HUDEP-2 (cell line): ENCODE measurements at regions not wholly inside any gene's neighbourhood (a gene's known extent, or its start where the extent isn't known, plus 50 kb on each side); places are given as distances from the start of the nearest gene placed in this dataset.
"Not testable (repeated sequence)": the region's sequence is repeated elsewhere in the genome, so short reads cannot be mapped to it uniquely, and the experiment has no call there.

Source experiments
- DNase-seq, 76 experiments: peaks; one replicate each; lab custom pipeline; 2025; ENCODE audit not compliant: unreplicated experiment in 76 of 76; lab: John Stamatoyannopoulos, UW

GRCh38 chr7:101679653-101680173 is 50.6 kb upstream of the MYL10 start:
- DNase-seq = not testable (repeated sequence)

DNA sequence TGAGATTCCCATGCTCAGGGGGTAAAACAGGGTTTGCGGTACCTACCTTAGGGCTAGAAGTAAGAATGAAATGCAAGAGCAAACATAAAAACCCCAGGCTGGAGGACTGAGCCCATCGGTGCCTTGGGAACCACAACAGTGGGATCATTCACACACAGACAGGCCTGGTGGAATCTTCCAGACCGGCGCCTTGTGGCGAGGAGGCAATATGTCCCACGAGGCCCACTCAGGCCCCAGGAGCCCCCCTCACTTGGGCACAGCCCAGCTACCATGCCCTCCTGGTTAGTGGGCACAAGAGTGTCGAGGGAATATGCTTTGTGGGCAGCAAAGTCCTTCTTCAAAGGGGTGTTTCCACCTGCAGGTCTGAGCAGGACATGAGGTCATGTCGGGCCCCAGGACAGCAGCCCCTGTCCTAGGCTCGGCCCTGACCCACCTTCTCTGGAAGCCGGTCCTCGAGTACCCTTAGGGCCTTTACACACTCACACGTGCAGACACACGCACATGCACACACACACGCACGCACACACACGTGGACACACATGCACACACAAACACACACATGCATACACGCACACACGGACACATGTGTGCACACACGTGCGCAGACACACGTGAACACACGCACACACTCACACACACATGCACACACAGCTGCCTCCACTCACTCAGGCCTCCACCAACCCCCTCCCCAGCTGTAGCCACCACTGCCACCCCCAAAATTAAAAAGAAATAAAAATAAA is 51.5 kb upstream of the MYL10 start:
- DNase-seq = no peak

DNA sequence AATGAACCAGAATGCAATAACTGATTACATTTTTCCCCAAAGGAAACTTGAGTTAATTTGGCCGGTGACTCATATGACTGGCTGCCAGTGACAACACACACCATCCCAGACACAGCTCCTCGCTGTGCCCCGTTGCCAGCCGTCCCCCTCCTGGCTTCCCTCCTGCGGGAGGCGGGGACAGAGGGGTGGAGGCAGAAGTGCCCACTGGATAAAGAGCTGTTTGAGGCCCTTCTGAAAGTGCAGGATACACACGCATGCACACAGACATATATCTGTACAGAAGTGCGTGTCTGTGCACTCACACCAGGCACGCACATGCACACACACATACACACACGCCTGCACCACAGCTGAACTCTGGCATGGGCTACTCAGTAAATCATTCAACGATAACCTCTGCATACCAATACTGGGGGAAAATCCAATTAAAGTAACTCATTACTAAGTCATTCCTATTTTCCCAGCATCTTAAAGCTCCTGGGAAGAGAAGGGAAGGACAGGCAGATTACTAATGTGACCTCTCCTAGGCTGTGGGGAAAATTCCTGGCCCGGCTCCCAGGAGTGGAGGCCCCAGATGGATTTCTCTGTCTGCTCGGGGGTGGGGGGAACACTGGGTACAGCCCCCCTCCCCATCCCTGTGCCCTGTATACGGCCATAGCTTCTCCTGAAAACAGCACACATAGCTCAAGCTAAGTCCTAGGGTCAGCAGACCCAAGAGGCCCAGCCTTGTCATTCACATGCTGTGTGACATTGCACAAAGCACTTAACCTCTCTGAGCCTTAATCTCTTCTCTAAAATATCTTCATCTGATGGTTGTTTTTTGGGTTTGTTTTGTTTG is 52.3 kb upstream of the MYL10 start:
- no peak for DNase-seq

- no peak for DNase-seq
Observed at GRCh38 chr7:101684983-101685330, 55.9 kb upstream of the MYL10 start.

GRCh38 chr7:101686030-101686429 is 56.9 kb upstream of the MYL10 start:
- no peak for DNase-seq

GRCh38 chr7:101687081-101687480 is 58.0 kb upstream of the MYL10 start:
- DNase-seq = no peak

DNA sequence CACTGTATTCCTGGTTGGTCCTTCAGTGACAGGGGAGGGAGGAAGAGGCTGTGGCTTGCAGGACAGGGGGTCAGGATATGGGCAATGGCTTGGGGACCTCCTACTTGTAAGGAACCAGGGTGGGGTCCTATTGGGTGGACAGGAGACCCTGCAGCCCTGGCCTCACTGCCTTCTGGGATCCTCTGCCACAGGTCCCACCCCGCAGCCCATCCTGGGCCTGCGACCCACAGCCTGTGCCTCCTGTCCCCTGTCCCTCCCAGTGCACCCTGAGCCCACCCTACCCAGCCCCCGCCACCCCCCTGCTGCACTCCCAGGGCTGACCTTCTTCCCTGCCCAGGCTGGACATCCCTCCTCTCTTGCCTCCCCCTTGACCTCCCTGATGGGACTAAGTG is 58.7 kb upstream of the MYL10 start:
- DNase-seq = no peak

DNA sequence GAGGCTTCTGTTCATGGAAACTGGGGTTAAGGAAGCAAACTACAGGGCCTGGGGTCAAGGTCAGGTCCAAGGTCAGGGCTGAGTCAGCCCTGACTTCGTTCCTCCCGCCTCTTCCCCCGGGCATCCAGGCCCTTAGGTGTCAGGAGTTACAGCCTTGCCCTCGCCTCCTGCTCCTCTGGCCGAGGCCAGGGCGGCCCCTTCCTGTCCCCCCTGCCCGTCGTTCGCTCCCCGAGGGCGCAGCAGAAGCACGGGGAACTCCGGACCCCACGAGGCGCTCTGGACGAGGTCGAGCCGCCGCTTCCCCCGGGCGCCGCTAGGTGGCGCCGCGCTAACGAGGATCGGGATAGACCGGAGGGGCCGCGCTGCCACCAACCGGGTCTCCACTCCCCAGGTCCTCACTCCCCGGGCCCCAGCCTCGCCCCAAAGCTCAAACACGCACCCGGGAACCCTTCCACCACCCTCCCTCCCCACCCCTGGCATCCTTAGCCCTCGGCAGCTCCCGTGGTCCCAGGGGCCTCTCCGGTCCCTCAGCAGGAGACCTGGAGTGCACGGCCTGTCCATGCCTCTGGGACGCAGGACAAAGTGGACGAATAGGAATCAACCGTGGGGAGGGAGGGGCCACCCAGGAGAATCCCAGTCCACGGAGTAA is 59.2 kb upstream of the MYL10 start:
- peak in 53 of 76 experiments; percentile 3 to 75 (median 42) for DNase-seq

GRCh38 chr7:101688995-101689907 is 60.2 kb upstream of the MYL10 start:
- DNase-seq = no peak

DNA sequence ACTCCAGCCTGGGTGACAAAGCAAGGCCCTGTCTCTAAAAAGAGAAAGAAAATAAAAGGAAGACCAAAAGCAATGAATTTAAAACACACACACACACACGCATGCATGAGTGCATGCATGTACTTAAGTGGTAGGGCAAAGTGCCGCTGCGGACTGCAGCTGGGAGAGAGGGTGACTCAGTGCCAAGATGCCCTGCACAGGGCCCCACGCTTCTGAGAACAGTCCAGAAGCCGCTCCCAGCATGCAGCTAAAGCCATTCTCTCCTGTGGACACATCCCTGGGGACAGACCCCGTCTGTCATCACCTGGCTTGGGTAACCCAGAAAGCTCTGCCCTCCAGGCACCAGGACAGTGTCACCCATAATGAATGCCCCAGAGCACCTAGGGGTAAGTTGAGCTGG is 61.0 kb upstream of the MYL10 start:
- DNase-seq = no peak

GRCh38 chr7:101691822-101692384 is 62.8 kb upstream of the MYL10 start:
- DNase-seq = no peak

GRCh38 chr7:101693498-101694091 is 64.5 kb upstream of the MYL10 start:
- no peak for DNase-seq

- no peak for DNase-seq
Observed at GRCh38 chr7:101698964-101699363, 69.9 kb upstream of the MYL10 start.

DNA sequence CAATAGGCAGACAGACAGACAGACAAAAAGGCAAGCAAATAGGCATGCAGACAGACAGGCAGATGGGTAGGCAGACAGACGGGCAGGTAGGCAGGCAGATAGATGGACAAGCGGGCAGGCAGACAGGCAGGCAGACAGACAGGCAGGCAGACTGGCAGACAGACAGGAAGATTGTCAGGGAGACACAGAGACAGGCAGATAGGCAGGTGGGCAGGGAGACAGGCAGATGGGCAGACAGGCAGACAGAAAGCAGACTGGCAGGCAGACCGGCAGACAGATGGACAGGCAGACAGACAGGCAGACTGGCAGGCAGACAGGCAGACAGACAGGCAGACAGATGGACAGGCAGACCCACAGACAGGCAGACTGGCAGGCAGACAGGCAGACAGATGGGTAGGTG is 70.3 kb upstream of the MYL10 start:
- DNase-seq = no peak

DNA sequence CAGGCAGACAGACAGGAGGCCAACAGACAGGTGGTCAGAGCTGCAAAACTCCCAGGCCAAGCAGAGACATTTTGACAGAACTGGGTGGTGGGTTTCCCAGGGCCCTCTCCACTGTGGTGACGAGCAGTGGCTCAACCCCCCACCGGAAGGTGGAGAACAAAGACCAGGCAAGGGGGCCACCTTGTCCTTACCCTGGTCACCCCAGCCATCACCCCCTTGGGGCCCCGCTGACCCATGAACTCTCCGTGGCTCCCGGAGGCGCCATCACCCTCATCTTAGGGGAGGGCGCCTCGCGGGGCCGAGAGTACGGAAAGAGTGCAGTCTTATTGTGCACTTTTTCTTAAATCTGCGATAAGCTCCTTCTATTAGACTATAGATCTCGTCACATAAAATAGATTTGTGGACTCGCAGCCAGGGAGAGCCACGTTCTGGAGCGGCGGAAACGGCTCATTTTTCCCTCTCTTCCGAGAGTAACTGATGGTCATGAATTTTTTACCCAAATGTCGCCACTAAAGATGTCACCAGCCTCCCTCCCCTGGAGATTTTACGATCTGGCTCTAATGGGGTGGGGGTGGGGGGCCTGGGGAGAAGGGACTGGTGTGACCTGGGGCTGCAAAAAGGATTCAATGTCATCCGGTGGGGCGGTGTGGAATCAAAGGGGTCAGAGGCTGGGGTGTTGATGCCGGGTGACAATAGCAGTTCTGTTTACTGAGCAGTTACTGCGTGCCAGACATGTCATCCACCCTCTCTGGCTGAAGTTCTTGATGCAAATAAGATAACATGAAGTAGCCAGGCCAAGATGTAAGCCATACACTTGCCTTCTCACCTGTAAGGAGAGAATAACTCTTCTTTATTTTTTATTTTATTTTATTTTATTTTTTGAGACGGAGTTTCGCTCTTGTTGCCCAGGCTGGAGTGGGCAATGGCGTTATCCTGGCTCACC is 71.1 kb upstream of the MYL10 start:
- DNase-seq = no peak

GRCh38 chr7:101701153-101701794 is 72.2 kb upstream of the MYL10 start:
- DNase-seq = no peak

DNA sequence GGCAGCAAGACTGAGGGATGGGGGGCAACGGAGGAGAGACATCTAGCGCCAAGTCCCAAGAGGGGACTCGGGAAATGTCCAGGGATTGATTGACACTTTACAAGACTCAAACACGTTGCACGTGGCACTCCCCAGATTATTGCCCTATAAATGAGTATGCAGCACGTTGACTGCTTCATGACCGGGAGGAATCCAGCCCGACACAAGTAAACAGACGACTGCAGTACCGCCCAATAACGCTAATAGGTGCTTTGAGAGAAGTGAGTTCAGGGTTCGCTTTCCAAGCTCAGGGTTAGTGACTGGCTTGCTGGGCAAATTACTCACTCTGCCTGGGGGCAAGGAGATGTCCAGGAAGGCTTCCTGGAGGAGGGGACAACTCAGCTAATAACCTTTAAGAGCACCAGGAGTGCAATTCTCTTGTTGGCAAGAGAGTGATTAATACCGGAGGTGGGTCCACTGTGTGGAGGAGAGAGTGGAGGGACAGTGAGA is 73.3 kb upstream of the MYL10 start:
- DNase-seq = no peak

GRCh38 chr7:101705331-101705730 is 76.2 kb upstream of the MYL10 start:
- no peak for DNase-seq
